KMS-11 (cell line): ENCODE measurements at regions not wholly inside any gene's neighbourhood (a gene's known extent, or its start where the extent isn't known, plus 50 kb on each side); places are given as distances from the start of the nearest gene placed in this dataset.
A peak's percentile ranks its signal among the peaks of the same experiment; 100 is the strongest.

Experiments used
- H2AFZ ChIP-seq: fragments of 200-600 bp; sonication (generic); 2 replicates; pipeline ENCODE4 v1.6.1; 2016; ENCODE audit warnings: antibody characterized with exemption, mixed run types, low read depth
- H3K27ac ChIP-seq: fragments of 200-600 bp; sonication (generic); 2 replicates; pipeline ENCODE4 v1.6.1; 2016; ENCODE audit warnings: mild to moderate bottlenecking, mixed run types
- H3K27me3 ChIP-seq: fragments of 200-600 bp; sonication (generic); 2 replicates; pipeline ENCODE4 v1.6.1; 2017; ENCODE audit warnings: mild to moderate bottlenecking, low read depth, mixed run types, moderate library complexity; ENCODE audit not compliant: insufficient read depth
- H3K36me3 ChIP-seq: fragments of 200-600 bp; sonication (generic); 2 replicates; pipeline ENCODE4 v1.6.1; 2017; ENCODE audit warnings: mild to moderate bottlenecking, mixed run types; ENCODE audit not compliant: insufficient read depth
- H3K4me1 ChIP-seq: fragments of 200-600 bp; sonication (generic); 2 replicates; pipeline ENCODE4 v1.6.1; 2016; ENCODE audit warnings: mild to moderate bottlenecking, low read depth, mixed run types; ENCODE audit not compliant: poor library complexity, severe bottlenecking
- H3K4me2 ChIP-seq: fragments of 200-600 bp; sonication (generic); 2 replicates; pipeline ENCODE4 v1.7.0; 2016; ENCODE audit warnings: mild to moderate bottlenecking, mixed run types
- H3K4me3 ChIP-seq: fragments of 200-600 bp; sonication (generic); IDR thresholded peaks from 2 replicates; pipeline ENCODE4 v1.6.1; 2017; ENCODE audit warnings: low read depth, low read length, mixed read lengths; ENCODE audit not compliant: insufficient read depth
- H3K79me2 ChIP-seq: fragments of 200-600 bp; sonication (generic); 2 replicates; pipeline ENCODE4 v1.6.1; 2016; ENCODE audit warnings: low read depth, mixed run types; ENCODE audit not compliant: insufficient read depth
- H3K9ac ChIP-seq: fragments of 200-600 bp; sonication (generic); 2 replicates; pipeline ENCODE4 v1.6.1; 2016; ENCODE audit warnings: mild to moderate bottlenecking, mixed run types
- H4K20me1 ChIP-seq: fragments of 200-600 bp; sonication (generic); 2 replicates; pipeline ENCODE4 v1.6.1; 2016; ENCODE audit warnings: mild to moderate bottlenecking, mixed run types; ENCODE audit not compliant: insufficient read depth
- TF ChIP-seq, protein P1 (sequence below): fragments of 200-600 bp; sonication (generic); conservative IDR thresholded peaks from 2 replicates; pipeline ENCODE4 v1.6.1; 2017; ENCODE audit warnings: low read depth, mild to moderate bottlenecking, antibody characterized with exemption, low read length, moderate library complexity, mixed read lengths

DNA sequence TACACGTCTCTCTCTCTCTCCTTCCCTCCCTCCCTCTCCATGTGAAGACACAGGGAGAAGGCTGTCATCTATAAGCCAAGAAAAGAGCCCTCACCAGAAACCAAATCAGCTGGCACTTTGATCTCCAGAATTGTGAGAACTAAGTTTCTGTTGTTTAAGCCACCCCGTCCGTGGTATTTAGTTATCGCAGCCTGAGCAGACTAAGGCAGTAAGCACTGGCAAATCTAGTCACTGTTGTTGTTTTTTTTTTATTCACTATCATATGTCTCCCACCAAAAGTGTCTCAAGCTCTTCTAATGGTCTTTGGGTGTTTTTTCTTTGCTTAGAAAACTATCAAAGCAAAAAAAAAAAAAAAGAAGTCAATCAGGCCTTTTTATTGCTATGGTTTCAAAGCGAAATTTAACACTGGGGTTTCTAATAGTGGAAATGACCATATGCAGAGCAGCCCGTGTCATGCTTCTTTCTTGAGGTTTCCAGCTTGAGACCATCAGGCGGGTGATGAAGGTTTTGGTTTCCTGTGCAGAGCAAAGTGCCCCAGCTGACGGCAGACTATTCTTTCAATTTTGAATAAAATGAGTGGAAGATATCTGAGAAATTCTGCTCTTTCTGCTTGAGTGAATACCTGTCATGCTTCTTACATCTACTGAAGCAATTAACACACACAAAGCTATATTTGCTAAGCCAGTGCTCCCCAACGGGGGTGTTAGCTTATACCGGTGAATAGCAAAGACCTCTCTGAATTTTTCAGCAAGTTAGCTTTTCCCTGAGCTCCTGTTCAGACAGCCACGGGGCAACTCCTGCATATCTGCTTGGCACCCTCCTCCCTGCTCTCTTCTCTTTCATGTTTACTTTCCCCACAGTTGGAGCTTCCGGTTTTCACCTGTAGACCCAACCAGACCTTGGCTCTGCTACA lies 394.1 kb upstream of the ATP5MC3 start:
- peak overlapping the region; percentile 47 for H3K4me3 ChIP-seq
- TF ChIP-seq, protein P1, sequence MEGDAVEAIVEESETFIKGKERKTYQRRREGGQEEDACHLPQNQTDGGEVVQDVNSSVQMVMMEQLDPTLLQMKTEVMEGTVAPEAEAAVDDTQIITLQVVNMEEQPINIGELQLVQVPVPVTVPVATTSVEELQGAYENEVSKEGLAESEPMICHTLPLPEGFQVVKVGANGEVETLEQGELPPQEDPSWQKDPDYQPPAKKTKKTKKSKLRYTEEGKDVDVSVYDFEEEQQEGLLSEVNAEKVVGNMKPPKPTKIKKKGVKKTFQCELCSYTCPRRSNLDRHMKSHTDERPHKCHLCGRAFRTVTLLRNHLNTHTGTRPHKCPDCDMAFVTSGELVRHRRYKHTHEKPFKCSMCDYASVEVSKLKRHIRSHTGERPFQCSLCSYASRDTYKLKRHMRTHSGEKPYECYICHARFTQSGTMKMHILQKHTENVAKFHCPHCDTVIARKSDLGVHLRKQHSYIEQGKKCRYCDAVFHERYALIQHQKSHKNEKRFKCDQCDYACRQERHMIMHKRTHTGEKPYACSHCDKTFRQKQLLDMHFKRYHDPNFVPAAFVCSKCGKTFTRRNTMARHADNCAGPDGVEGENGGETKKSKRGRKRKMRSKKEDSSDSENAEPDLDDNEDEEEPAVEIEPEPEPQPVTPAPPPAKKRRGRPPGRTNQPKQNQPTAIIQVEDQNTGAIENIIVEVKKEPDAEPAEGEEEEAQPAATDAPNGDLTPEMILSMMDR = no peak
- H3K79me2 ChIP-seq = no peaks in the 10 kb centered on the region
- no peaks in the 10 kb centered on the region for H3K36me3 ChIP-seq
- H2AFZ ChIP-seq = peak overlapping the region; percentile 45
- no peaks in the 10 kb centered on the region for H3K27me3 ChIP-seq
- peak overlapping the region; percentile 63 for H3K27ac ChIP-seq
- peaks cover 23% of the 10 kb centered on the region for H3K4me1 ChIP-seq
- H4K20me1 ChIP-seq = no peaks in the 10 kb centered on the region
- peak overlapping the region; percentile 81 for H3K4me2 ChIP-seq
- peak overlapping the region; percentile 29; the same call in 1 of the 2 replicates for H3K9ac ChIP-seq

DNA sequence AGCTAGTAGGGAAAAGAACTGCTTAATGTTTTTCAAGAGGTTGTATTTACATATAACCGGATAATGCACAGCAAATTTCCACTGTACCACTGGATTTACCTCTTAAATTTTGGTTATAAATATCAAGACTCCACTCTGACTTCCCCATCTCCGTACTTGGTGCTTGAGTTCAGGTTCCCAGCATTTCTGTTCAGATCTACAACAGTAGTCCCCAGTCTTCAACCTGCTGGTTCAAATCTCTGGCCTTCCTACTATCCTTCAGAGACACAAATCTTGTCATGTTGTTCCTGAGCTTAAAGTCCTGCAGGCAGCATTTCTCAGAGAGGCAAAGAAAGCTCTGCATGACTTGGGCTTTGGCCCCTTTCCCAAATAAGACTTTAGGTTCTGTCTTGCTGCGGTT lies 392.6 kb upstream of the ATP5MC3 start:
- Histone ChIP-seq H2AFZ (no peak overlapping the region), H3K79me2 (no peaks in the 10 kb centered on the region), H3K4me3 (no peak overlapping the region), H3K4me1 (peaks cover 23% of the 10 kb centered on the region), H3K36me3 (no peaks in the 10 kb centered on the region), H4K20me1 (no peaks in the 10 kb centered on the region), H3K4me2 (no peak overlapping the region), H3K9ac (no peak overlapping the region), H3K27me3 (no peaks in the 10 kb centered on the region), H3K27ac (no peak overlapping the region)
- TF ChIP-seq, protein P1 = no peak

DNA sequence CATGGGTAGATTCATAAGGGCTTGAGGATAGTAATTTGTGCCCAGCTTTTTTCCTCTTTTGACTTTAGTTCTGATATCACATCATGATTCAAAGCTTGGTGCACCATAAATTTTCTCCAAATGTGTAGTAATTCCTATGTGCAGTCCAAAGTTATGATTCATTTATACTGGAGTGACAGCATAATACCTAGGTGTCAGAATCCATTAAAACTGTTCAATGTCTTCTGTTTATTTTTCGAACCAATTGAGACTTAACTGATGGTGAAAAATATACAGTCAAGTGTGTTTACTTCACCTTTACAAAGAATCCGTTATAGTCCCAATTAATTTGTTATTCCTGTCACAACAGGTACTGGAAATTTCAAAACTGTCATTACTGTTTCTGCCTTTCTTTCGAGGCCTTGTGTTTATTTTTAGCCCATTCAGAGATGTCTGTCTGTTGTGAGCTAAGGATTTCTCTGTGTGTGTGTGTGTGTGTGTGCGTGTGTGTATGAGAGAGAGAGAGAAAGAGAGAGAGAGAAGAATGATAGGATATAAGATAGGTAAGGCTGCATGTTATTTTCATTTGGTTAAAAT lies 389.7 kb upstream of the ATP5MC3 start:
- Histone ChIP-seq H3K4me2 (no peak overlapping the region), H3K4me1 (peaks cover 14% of the 10 kb centered on the region), H3K27ac (no peak overlapping the region), H3K27me3 (no peaks in the 10 kb centered on the region), H2AFZ (no peak overlapping the region), H3K9ac (no peak overlapping the region), H3K79me2 (no peaks in the 10 kb centered on the region), H3K36me3 (no peaks in the 10 kb centered on the region), H3K4me3 (no peak overlapping the region), H4K20me1 (no peaks in the 10 kb centered on the region)
- TF ChIP-seq, protein P1 = no peak

DNA sequence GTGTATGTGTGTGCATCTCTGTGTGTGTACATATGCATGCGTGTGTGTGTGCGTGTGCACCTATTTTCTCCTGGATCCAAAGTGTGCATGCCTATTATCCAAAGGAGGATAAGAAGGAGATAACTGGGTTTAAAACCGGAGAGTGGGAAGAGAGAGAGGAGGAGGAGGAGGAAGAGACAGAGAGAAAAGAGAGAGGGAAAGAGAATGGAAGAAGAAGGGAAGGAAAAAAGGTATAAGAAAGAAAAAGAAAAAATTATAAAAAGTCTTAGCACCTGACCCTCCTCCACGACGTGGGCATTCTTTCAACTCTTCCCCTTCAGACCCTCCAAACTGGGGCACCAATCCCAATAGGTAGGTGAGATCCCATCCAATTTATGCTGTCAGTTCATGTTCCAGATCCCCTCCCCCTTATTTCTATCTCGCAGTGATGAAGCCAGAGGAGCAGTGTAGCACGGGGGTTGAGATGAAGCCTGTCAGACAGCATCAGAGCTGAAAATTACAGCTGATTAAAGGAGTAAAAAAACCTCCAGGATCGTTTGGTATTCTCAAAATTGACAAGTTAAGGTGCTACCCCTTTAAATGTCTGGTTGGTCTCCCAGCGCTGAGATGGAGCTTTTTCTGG lies 386.7 kb upstream of the ATP5MC3 start:
- H3K79me2 ChIP-seq = no peaks in the 10 kb centered on the region
- no peaks in the 10 kb centered on the region for H4K20me1 ChIP-seq
- H3K4me3 ChIP-seq = no peak overlapping the region
- H3K4me2 ChIP-seq = no peak overlapping the region
- H2AFZ ChIP-seq = no peak overlapping the region
- no peaks in the 10 kb centered on the region for H3K36me3 ChIP-seq
- no peaks in the 10 kb centered on the region for H3K27me3 ChIP-seq
- no peaks in the 10 kb centered on the region for H3K4me1 ChIP-seq
- H3K9ac ChIP-seq = no peak overlapping the region
- H3K27ac ChIP-seq = no peak overlapping the region
- TF ChIP-seq, protein P1 = no peak
